MM.1S (cell line): ENCODE measurements at regions not wholly inside any gene's neighbourhood (a gene's known extent, or its start where the extent isn't known, plus 50 kb on each side); places are given as distances from the start of the nearest gene placed in this dataset.

ENCODE experiments used
- CTCF ChIP-seq: fragments of 300-600 bp; sonication (generic); IDR thresholded peaks from 2 replicates; pipeline ENCODE4 v1.5.1; 2016; ENCODE audit warnings: antibody characterized with exemption, low read length, mixed read lengths
- EZH2 ChIP-seq: fragments of 300-600 bp; sonication (generic); optimal IDR thresholded peaks from 2 replicates; pipeline ENCODE3; 2017; ENCODE audit warnings: low read depth, mild to moderate bottlenecking, antibody characterized with exemption, low read length, mixed read lengths

- TF ChIP-seq EZH2 (no peak), CTCF (no peak)
Measured at GRCh38 chr5:25419684-25420083, 774.9 kb upstream of the CDH10 start.
